Fibroblast of skin of right biceps (primary cell): ENCODE measurements at regions not wholly inside any gene's neighbourhood (a gene's known extent, or its start where the extent isn't known, plus 50 kb on each side); places are given as distances from the start of the nearest gene placed in this dataset.
"Not testable (repeated sequence)": the region's sequence is repeated elsewhere in the genome, so short reads cannot be mapped to it uniquely, and the experiment has no call there.

ENCODE experiments used
- DNase-seq: peaks from one replicate; pipeline ENCODE4 v3.0.0-alpha.2; 2013

- DNase-seq = peak; percentile 54
Observed at GRCh38 chr9:31103836-31104235, 1280.6 kb upstream of the ACO1 start.

- DNase-seq = no peak
Observed at GRCh38 chr9:31104249-31104648, 1280.2 kb upstream of the ACO1 start.

GRCh38 chr9:31112491-31112890, 1272.0 kb upstream of the ACO1 start:
- no peak for DNase-seq

GRCh38 chr9:31114346-31114745, 1270.1 kb upstream of the ACO1 start:
- DNase-seq = no peak

GRCh38 chr9:31119890-31120454, 1264.5 kb upstream of the ACO1 start:
- DNase-seq = peak; percentile 27

- no peak for DNase-seq
Observed at GRCh38 chr9:31124389-31124788, 1260.1 kb upstream of the ACO1 start.

- no peak for DNase-seq
Observed at GRCh38 chr9:31135567-31135966, 1248.9 kb upstream of the ACO1 start.

GRCh38 chr9:31136524-31136923, 1247.9 kb upstream of the ACO1 start:
- DNase-seq = no peak

- DNase-seq = peak; percentile 89
Observed at GRCh38 chr9:31137176-31138160, 1247.0 kb upstream of the ACO1 start.

GRCh38 chr9:31140316-31140715, 1244.1 kb upstream of the ACO1 start:
- peak; percentile 53 for DNase-seq

- no peak for DNase-seq
Observed at GRCh38 chr9:31142456-31142855, 1242.0 kb upstream of the ACO1 start.

GRCh38 chr9:31144614-31145013, 1239.8 kb upstream of the ACO1 start:
- DNase-seq = no peak

- DNase-seq = no peak
Observed at GRCh38 chr9:31146485-31147166, 1237.8 kb upstream of the ACO1 start.

- DNase-seq = peak; percentile 5
Observed at GRCh38 chr9:31153250-31153840, 1231.1 kb upstream of the ACO1 start.

- no peak for DNase-seq
Observed at GRCh38 chr9:31166516-31166915, 1217.9 kb upstream of the ACO1 start.

- DNase-seq = no peak
Observed at GRCh38 chr9:31168161-31168560, 1216.3 kb upstream of the ACO1 start.

GRCh38 chr9:31174681-31175080, 1209.8 kb upstream of the ACO1 start:
- DNase-seq = no peak

- no peak for DNase-seq
Observed at GRCh38 chr9:31183866-31184265, 1200.6 kb upstream of the ACO1 start.

- DNase-seq = peak; percentile 81
Observed at GRCh38 chr9:31185831-31186230, 1198.6 kb upstream of the ACO1 start.

GRCh38 chr9:31188496-31188895, 1195.9 kb upstream of the ACO1 start:
- DNase-seq = peak; percentile 35

- DNase-seq = peak; percentile 5
Observed at GRCh38 chr9:31210978-31211570, 1173.4 kb upstream of the ACO1 start.

GRCh38 chr9:31229976-31230375, 1154.5 kb upstream of the ACO1 start:
- DNase-seq = not testable (repeated sequence)

- DNase-seq = no peak
Observed at GRCh38 chr9:31232485-31232884, 1152.0 kb upstream of the ACO1 start.
